ENCODE measurements at regions not wholly inside any gene's neighbourhood (a gene's known extent, or its start where the extent isn't known, plus 50 kb on each side); places are given as distances from the start of the nearest gene placed in this dataset.
"Not testable (repeated sequence)": the region's sequence is repeated elsewhere in the genome, so short reads cannot be mapped to it uniquely, and the experiment has no call there.

DNA sequence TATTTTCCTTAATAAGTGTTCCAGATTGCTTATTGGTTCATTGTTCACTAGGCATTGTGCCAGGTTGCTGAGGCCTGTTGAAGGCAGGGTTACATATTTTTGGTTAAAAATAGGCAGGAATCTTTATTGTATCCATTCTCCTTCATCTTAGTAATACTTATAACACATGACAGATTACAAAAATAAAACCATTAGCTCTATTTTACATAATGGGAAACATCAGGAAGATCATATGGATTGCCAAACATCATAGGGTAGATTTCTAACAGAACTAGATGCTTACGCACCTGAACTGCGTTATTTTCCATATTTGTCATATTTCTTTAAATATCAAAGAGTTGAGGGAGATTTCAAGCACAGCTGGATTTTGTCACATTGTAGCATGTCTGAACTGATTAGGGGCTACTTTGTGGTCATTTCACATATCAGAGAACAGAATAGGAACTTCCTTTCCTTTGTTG is 462.9 kb upstream of the SGO1 start:
- DNase-seq (ENCODE audit: low spot score): no peak

DNA sequence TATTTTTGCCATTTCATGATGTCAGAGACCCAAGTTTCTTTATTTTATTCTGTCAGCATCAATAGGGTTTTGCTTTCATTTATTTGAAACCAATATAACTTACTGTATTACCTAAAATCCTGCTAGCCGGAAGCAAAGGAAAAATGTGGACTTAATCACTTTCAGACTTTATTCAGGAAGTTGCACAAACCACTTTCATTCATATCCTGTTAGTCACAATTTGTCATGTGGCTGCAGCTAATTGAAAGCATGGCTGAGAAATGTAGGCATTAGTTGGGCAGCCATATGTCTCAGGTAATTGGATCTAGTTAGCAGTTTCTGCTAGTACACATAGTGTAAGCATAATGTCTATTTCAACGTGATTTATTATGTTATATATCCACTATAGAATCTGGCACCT is 462.3 kb upstream of the SGO1 start:
- peak; percentile 51 for DNase-seq (ENCODE audit: low spot score)

DNA sequence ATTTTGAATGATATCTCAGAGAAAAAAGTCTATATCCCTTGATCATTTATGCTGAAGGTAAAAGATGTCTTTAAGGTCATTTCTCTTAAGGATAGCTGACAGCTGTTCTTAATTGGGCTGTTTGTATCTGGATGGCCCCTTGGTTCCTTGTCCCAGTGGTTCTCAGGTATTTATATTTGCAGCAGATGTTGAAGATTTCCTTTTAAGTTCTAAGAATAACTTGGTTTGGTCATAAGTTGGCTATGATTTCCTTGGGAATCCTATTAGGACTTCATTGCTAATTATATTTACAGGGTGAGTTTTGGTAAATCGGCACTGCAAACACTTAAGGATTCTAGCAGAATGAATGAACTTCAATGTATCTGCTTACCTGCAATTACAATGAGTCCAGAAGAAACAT is 460.4 kb upstream of the SGO1 start:
- no peak for DNase-seq (ENCODE audit: low spot score)

DNA sequence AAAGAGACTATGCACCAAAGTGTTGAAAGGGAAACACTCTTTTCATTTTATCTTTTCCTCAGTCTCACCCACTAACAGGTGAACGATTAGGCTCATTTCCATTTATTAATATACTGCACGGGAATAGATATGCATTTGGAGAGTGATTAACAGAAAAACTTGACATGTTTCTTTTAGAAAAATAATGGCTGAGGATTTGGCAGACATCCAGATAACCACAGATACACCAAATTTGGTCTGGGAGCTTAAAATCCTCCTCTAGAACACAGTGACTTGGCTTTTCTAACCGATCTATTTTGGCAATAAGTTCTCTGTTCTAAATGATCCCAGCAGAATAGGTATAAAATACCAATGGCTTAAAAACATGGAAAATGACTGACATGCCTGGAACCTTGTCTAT is 459.3 kb upstream of the SGO1 start:
- no peak for DNase-seq (ENCODE audit: low spot score)

DNA sequence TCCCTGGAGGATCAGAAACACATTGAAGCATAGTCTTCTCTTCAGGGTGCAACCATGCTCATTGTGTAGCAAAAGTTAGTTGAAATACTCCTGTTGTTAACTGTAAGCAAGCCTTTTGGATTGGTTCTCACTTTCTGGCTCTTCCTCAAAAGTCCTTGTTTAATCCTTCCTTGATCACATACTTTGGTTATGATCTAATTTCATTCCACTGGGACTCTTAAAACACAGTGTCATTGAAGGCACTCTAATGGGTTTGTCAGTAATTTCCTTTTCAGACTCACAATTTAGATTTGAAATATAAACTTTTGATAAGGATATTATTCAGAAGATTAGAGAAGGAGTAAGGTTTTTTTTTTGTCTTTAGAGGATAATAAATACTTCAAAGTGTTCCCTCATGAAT is 451.7 kb upstream of the SGO1 start:
- DNase-seq (ENCODE audit: low spot score): no peak

DNA sequence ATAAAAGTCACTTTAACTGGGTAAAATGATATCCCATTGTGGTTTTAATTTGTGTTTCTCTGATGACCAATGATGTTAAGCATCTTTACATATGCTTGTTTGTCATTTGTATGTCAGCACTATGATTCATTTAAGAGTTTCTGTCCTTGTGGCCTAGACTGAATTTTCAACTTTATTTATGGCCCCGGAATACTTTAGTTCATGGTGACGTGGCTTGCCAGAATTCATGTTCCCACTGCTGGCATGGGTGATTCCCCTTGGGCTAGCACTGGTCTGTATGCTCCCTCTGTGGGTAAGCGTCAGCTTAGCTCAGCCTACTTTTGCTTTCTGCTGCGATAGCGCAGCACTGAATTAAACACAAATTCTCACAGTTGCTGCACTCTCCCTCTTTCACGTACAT is 436.3 kb upstream of the SGO1 start:
- no peak for DNase-seq (ENCODE audit: low spot score)

DNA sequence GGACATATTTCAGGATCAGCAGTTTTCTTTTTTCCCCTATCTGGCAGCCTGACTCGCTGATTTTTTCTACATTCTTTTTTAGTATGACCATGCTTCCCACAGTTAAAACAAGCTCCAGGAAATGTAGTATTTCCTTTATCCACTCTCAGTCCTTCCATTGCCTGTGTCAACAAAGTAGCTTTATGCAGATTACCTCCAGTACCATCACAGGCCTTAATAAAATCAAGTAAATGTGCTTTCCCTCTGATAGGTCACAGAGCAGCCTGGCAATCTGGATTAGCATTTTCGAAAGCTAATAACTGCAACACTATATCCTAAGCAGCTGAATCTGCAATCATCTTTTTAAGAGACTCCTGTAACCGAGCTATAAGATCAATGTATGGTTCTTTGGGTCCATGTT is 432.6 kb upstream of the SGO1 start:
- not testable (repeated sequence) for DNase-seq (ENCODE audit: low spot score)

DNA sequence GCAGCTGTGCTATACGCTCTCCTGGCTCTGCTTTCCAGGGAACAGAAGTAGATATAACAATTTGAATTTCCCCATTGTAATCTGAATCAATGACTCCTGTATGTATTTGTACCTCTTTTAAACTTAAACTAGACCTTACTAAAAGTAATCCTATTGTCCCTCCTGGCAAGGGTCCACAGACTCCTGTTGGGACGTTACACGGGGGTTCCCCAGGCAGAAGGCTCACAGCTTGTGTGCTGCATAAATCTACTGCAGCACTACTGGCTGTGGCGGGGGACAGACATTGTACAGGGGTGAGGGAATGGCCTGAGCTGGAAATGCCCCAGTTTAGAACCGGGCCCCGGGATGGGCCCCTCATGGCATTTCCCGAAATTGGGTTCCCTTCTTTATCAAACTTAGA is 432.2 kb upstream of the SGO1 start:
- DNase-seq (ENCODE audit: low spot score): not testable (repeated sequence)

DNA sequence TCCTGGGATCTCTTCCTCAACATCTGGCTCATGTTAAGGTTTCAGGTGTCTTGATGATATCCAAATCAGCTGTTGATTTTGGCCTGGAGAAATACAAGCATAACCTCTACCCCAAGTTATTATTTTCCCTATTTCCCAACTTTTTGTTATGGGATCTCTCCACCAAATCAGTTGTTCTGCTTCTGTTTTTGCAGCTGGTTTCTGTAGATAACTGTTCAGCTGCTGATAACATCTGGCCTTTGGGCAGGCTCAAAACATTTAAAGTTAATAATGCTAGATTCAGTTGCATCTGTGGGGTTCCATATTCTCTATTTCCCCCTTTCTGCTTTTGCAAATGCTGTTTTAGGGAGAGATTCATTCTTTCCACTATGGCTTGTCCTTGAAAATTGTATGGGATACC is 430.0 kb upstream of the SGO1 start:
- DNase-seq (ENCODE audit: low spot score): not testable (repeated sequence)

DNA sequence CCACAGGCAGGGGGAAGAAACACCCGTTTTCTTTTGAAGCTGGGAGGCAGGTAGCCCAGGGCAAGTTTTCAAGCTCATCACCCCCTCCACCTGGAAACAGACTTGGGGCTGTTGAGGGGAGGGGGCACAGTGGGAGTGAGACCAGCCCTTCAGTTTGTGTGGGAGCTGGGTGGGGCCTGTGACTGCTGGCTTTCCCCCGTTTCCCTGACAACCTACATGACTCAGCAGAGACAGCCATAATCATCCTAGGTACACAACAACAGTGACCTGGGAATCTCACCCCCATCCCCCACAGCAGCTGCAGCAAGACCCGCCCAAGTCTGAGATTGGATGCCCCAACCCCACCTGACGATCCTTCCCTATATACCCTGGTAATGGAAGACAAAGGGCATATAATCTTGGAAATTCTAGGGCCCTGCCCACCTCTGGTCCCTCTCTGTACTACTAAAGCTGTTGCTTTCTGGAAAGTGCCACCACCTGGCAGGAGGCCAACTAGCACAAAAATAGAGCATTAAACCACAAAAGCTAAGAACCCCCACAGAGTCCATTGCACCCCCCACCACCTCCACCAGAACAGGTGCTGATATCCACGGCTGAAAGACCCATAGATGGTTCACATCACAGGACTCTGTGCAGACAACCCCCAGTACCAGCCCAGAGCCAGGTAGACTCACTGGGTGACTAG is 422.2 kb upstream of the SGO1 start:
- DNase-seq (ENCODE audit: low spot score): peak; percentile 9

DNA sequence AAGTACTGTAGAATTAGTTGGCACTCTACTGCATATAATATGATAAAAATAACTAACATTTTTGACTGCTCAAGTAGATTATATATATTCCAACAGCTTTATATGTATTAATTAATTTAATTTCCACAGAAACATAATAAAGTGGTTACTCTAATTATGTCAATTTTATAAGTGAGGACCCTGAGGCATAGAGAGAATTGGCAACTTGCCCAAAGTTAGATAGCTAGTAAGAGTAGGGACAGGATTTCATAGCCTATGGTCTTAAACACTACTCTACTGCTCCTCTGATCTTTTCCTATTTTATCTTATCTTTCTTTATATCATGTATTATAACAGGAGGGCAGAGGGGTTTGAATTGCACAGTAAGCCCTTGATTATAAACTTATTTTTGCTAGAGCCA is 418.7 kb upstream of the SGO1 start:
- DNase-seq (ENCODE audit: low spot score): no peak

DNA sequence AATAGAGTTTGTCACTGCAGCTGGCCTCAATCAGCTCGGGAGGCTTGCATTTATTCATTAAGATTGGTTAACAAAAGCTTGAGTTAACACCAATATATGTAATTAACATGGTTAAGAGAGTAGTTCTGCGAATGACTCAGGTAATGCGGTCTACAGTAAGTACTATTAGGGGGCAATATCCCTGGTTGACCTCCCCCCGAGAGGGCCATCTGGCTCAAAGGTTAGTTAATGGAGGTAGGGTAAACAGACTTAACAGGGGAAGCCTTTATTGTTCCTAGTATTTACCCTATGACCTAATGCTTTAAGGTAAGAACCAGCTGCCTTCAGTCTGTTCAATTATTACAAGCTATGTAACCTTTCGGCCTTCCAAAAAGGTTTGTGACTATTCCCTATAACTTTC is 403.3 kb upstream of the SGO1 start:
- DNase-seq (ENCODE audit: low spot score): no peak

DNA sequence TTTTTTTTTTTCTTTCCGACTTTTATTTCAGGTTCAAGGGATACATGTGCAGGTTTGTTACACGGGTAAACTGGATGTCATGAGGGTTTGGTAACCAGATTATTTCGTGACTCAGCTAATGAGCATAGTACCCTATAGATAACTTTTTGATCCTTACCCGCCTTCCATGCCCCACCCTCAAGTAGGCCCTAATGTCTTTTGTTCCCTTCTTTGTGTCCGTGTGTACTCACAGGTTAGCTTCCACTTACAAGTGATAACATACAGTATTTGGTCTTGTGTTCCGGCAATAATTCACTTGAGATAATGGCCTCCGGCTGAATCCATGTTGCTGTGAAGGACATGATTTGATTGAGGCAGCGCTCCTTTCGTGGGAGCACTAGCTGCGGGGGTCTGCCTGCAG is 402.8 kb upstream of the SGO1 start:
- DNase-seq (ENCODE audit: low spot score): no peak

DNA sequence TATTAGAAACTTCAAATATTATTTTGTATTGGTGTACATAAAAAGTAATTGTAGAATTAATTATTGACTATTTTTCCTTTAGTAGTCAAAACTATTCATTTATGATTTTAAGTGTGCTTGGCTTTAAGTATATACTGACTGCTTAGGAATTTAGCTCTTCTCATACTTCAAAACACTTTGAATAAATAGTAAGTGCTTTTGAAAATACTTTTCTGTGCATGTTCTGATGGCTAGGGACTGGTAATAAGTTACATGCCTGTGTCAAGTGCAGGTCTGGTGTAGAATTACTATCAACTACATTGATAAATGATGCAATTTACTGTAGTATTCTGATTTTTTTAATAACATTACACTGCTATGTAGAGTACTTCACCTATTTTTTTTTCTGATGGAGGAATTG is 397.6 kb upstream of the SGO1 start:
- DNase-seq (ENCODE audit: low spot score): no peak

DNA sequence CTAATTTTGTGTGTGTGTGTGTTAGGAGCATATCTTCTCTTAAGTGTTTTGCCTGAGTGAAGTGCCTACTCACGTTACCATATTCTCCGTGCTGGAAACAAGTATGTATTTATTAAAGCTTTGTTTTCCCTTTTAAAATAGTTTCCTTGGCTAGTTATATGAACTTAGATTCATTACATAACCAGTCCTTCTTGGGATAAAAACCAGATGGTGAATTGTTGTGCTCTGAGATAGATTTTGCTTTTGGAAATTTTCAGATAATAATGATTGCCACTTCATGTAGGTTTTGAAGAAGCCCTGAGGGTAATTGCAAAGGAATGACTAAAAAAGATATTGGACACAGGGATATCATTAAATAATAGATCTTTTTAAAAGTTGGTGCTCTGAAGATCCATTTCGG is 390.2 kb upstream of the SGO1 start:
- DNase-seq (ENCODE audit: low spot score): no peak

DNA sequence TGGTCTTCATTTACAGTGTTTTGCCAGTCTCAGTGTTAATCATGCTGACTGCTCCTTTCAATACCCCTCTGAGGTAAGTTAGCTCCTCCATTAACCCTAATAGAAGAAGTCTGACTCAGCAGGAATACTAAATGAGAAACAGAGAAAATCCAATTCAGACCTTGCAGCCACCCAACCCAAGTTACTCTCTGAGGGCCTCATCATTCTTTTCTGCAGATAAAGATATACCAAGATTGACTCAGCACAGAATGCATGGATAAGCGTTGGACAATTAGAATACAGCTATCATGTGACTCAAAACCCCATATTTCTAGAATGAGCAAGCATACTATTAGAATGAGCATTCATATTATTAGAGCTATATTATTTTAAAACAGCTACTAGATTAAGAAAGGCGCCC is 389.1 kb upstream of the SGO1 start:
- DNase-seq (ENCODE audit: low spot score): no peak

DNA sequence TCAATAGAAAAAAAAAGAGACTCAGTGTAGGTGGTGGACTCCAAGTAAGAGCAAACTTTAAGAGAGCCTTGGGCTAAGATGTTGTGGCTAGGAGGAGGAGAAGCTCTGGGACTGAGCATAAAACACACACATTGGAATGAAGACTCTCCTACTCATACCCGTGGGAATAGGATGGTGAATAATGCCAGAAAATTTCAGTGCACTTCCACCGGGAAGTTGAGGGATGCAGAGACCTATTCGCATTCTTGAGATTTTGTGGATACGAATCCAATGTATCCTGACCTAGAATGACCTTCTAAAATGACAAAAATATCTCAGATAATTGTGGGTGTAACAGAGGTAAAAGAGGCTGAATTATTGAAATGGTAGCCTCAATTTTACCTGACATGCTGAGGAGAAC is 388.7 kb upstream of the SGO1 start:
- no peak for DNase-seq (ENCODE audit: low spot score)

DNA sequence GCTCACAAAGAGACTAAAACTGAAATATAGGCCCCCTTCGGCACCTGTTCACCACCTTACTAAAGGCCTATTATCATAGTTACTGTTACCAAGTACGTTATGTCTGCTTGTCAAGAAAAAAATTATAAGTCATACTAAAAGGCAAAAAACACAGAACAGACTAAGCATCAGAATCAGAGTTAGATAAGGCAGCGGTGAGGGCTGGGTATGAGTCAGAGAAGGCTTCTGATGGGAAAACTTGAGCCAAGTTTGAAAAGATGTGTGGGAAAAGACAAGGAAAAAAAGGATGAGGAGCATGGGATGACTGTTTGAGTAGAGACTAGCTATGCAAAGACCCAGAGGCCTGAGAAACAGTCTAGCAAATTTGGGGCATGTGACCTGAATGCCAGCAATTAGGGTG is 387.2 kb upstream of the SGO1 start:
- no peak for DNase-seq (ENCODE audit: low spot score)

DNA sequence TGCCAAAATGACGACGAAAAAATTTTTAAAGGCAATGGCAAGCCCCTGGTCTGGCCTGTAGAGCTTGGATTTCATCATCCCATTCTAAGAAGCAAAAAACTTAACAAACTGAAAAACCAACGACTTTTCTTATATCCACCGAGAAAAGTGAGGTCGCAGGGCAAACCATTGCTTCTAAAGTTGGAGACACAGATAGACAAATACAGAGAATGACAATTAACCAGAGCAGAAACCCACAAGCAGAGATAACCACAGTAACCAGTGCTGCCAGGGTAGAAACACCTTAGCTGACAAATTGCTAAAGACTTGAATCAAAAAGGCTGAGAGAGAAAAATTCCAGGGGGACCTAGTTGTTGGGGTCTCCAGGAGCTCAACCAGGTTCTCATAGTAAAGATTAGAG is 386.5 kb upstream of the SGO1 start:
- DNase-seq (ENCODE audit: low spot score): no peak

DNA sequence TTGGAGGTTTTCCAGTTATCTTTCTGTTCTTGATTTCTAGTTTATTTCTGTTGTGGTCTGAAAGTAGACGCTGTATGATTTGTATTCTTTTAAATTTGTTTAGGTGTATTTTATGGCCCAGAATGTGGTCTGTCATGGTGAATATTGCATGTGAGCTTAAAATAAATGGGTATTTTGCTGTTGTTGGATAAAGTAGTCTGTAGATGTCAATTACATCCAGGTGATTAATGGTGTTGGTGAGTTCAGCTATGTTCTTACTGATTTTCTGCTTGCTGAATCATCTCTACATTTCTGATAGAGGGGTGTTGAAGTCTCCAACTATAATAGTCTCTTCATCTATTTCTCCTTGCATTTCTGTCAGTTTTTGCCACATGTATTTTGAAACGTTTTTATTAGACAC is 383.3 kb upstream of the SGO1 start:
- DNase-seq (ENCODE audit: low spot score): no peak

DNA sequence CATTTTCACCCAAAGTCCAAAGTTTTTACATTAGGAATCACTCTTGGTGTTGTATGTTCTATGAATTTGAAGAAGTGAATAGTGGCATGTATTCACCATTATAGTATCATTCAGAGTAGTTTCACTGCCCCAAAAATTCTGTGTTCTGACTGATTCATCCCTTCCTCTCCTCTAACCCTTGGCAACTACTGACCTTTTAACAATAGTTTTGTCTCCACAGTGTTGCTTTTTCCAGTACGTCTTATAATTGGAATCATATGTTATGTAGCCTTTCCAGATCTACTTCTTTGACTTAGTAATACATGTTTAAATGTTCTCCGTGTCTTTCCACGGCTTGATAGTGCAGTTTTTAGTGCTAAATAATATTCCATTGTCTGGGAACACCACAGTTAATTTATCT is 379.0 kb upstream of the SGO1 start:
- no peak for DNase-seq (ENCODE audit: low spot score)

DNA sequence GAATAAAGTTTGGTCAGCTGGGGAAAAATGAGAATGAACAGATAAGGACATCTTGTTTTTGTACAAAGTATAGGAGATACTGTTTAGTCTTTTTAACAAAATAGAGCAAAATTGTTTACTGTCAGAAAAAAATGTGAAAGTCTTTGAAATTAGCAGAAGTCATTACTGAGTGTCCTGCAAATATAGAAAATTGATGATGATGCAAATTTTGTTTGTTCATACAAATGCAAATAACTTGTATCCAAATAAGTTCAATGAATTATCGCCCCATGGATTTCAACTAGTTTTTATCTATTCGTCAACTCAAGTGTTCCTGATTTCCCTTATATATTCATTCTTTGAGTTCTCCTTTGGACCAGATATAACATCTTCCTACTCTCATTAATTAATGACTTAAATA is 378.0 kb upstream of the SGO1 start:
- DNase-seq (ENCODE audit: low spot score): no peak

DNA sequence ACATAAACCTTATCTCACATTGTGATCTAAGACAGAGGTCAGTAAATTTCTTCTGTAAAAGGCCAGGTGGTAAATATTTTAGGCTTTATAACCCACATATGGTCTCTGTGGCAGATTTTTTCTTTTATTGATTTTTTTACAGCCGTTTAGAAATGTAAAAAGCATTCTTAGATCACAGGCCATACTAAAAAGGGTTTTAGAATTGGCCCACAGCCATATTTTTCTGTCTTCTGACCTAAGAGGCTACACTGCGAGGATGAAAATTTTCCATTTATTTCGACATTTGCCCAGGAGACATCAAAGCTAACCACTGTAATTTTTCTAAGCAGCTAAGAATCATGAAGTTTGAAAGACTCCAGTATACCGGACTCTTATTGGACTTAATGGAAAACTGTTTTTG is 377.2 kb upstream of the SGO1 start:
- DNase-seq (ENCODE audit: low spot score): no peak

DNA sequence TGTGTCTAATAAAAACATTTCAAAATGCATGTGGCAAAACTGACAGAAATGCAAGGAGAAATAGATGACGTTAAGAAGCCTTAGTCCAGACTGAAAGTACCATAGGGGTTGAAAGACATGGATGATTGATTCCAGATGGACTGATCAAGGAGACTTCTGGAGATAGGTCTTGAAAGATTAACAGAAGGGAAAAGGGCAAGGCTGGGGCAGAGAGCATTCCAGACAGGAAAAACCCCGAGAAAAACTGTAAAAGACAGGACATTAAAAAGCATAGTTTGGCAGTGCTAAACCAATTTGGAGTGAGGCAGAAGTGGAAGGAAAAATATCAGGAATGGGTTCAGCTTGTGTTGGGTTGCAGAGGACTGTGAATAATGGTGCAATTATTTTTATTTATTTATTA is 375.2 kb upstream of the SGO1 start:
- DNase-seq (ENCODE audit: low spot score): peak; percentile 89

Data from SK-N-DZ (cell line).